ENCODE measurements at regions not wholly inside any gene's neighbourhood (a gene's known extent, or its start where the extent isn't known, plus 50 kb on each side); places are given as distances from the start of the nearest gene placed in this dataset.
"Not testable (repeated sequence)": the region's sequence is repeated elsewhere in the genome, so short reads cannot be mapped to it uniquely, and the experiment has no call there.

DNA sequence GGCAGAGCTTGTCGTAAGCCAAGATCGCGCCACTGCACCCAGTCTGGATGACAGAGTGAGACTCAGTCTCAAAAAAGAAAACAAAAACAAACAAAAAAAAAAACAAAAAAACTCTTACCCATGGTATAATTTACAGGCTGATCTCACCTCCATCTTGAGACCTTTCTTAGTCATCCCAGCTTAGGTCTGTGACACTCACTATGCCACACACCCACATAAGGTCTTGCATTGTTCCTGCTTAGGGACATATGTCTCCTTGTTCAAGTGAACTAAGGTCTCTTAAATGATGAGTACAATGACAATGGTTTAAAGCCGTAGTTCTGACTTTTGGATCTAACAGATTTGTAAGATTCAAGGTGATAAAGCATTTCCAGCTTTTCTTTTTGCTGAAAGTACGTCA lies 360.2 kb upstream of the ARHGEF26 start:
- H3K9me3 ChIP-seq (ENCODE audit: control insufficient read depth in 1 of 2, low read length in 2 of 2): no peaks in the 10 kb centered on the region
- H3K27me3 ChIP-seq (ENCODE audit: low read depth, low read length): no peaks in the 10 kb centered on the region
- no peaks in the 10 kb centered on the region for H3K36me3 ChIP-seq (ENCODE audit: control insufficient read depth in 1 of 2, insufficient read depth in 2 of 2, low read length in 2 of 2)
- H3K4me3 ChIP-seq (ENCODE audit: low read depth in 1 of 2, low read length in 2 of 2): no peak overlapping the region
- peaks cover 0 to 9% of the 10 kb centered on the region in 2 donors for H3K4me1 ChIP-seq (ENCODE audit: control insufficient read depth in 1 of 2, insufficient read depth in 2 of 2, low read length in 2 of 2)
- H3K27ac ChIP-seq (ENCODE audit: low read length): no peak overlapping the region

- H3K9me3 ChIP-seq (ENCODE audit: control insufficient read depth in 1 of 2, low read length in 2 of 2): no peaks in the 10 kb centered on the region
- no peak overlapping the region for H3K27ac ChIP-seq (ENCODE audit: low read length)
- H3K4me3 ChIP-seq (ENCODE audit: low read depth in 1 of 2, low read length in 2 of 2): no peak overlapping the region
- peaks cover 0 to 1% of the 10 kb centered on the region in 2 donors for H3K4me1 ChIP-seq (ENCODE audit: control insufficient read depth in 1 of 2, insufficient read depth in 2 of 2, low read length in 2 of 2)
- no peaks in the 10 kb centered on the region for H3K36me3 ChIP-seq (ENCODE audit: control insufficient read depth in 1 of 2, insufficient read depth in 2 of 2, low read length in 2 of 2)
- no peaks in the 10 kb centered on the region for H3K27me3 ChIP-seq (ENCODE audit: low read depth, low read length)
These were observed 358.6 kb upstream of the ARHGEF26 start for GRCh38 chr3:153762411-153763235.

- Histone ChIP-seq H3K27ac (ENCODE audit: low read length) (no peak overlapping the region), H3K36me3 (ENCODE audit: control insufficient read depth in 1 of 2, insufficient read depth in 2 of 2, low read length in 2 of 2) (no peaks in the 10 kb centered on the region), H3K4me1 (ENCODE audit: control insufficient read depth in 1 of 2, insufficient read depth in 2 of 2, low read length in 2 of 2) (no peaks in the 10 kb centered on the region), H3K27me3 (ENCODE audit: low read depth, low read length) (no peaks in the 10 kb centered on the region), H3K4me3 (ENCODE audit: low read depth in 1 of 2, low read length in 2 of 2) (no peak overlapping the region), H3K9me3 (ENCODE audit: control insufficient read depth in 1 of 2, low read length in 2 of 2) (peaks cover 4 to 5% of the 10 kb centered on the region in 2 donors)
These were observed 353.3 kb upstream of the ARHGEF26 start for GRCh38 chr3:153767601-153768560.

- Histone ChIP-seq H3K36me3 (ENCODE audit: control insufficient read depth in 1 of 2, insufficient read depth in 2 of 2, low read length in 2 of 2) (no peaks in the 10 kb centered on the region), H3K4me3 (ENCODE audit: low read depth in 1 of 2, low read length in 2 of 2) (no peak overlapping the region), H3K27ac (ENCODE audit: low read length) (no peak overlapping the region), H3K27me3 (ENCODE audit: low read depth, low read length) (no peaks in the 10 kb centered on the region), H3K4me1 (ENCODE audit: control insufficient read depth in 1 of 2, insufficient read depth in 2 of 2, low read length in 2 of 2) (no peaks in the 10 kb centered on the region), H3K9me3 (ENCODE audit: control insufficient read depth in 1 of 2, low read length in 2 of 2) (peaks cover 4 to 5% of the 10 kb centered on the region in 2 donors)
These were observed 352.4 kb upstream of the ARHGEF26 start for GRCh38 chr3:153768561-153769469.

DNA sequence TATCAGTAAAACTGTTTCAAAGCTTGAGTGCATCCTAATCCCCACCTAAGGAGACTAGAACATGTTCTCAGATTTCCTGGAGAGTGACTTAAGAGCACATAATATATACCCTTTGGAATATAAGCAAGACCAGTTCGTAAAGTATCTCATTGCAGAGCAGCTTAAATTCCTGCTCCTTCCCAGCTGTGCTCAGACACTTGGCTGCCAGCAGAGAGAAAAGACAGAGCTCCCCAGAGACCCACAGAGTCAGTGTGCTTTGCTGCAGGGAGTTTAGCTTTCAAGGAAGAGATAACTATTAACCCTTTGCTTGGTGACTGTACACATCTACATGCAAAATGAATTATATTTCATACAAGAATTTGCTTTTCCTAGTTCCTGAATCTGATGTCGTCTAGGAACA lies 338.1 kb upstream of the ARHGEF26 start:
- Histone ChIP-seq H3K27ac (ENCODE audit: low read length) (no peak overlapping the region), H3K36me3 (ENCODE audit: control insufficient read depth in 1 of 2, insufficient read depth in 2 of 2, low read length in 2 of 2) (no peaks in the 10 kb centered on the region), H3K4me3 (ENCODE audit: low read depth in 1 of 2, low read length in 2 of 2) (no peak overlapping the region), H3K9me3 (ENCODE audit: control insufficient read depth in 1 of 2, low read length in 2 of 2) (no peaks in the 10 kb centered on the region), H3K27me3 (ENCODE audit: low read depth, low read length) (no peaks in the 10 kb centered on the region), H3K4me1 (ENCODE audit: control insufficient read depth in 1 of 2, insufficient read depth in 2 of 2, low read length in 2 of 2) (peaks cover 0 to 26% of the 10 kb centered on the region in 2 donors)

- Histone ChIP-seq H3K27ac (ENCODE audit: low read length) (no peak overlapping the region), H3K4me3 (ENCODE audit: low read depth in 1 of 2, low read length in 2 of 2) (no peak overlapping the region), H3K27me3 (ENCODE audit: low read depth, low read length) (no peaks in the 10 kb centered on the region), H3K4me1 (ENCODE audit: control insufficient read depth in 1 of 2, insufficient read depth in 2 of 2, low read length in 2 of 2) (peaks cover 0 to 26% of the 10 kb centered on the region in 2 donors), H3K36me3 (ENCODE audit: control insufficient read depth in 1 of 2, insufficient read depth in 2 of 2, low read length in 2 of 2) (no peaks in the 10 kb centered on the region), H3K9me3 (ENCODE audit: control insufficient read depth in 1 of 2, low read length in 2 of 2) (no peaks in the 10 kb centered on the region)
These were observed 337.3 kb upstream of the ARHGEF26 start for GRCh38 chr3:153783741-153784480.

DNA sequence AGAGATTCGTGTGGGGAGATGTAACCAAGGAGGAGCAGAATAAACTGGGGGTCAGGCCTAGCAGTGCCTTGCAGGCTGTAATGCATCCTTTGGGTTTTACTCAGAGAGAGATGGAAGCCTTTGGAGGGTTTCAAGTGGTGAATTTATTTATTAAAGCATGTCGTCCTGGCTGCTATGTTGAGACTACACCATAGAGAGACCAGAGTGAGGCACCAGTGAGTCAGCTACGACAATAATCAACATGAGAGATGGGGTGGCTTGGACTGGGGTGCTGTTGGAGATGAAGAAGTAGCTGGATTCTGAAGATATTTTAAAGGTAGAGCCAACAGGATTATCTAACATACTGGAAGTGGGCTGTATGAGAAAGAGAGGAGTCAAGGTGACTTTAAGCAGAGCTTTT lies 335.3 kb upstream of the ARHGEF26 start:
- Histone ChIP-seq H3K4me1 (ENCODE audit: control insufficient read depth in 1 of 2, insufficient read depth in 2 of 2, low read length in 2 of 2) (peaks cover 0 to 26% of the 10 kb centered on the region in 2 donors), H3K36me3 (ENCODE audit: control insufficient read depth in 1 of 2, insufficient read depth in 2 of 2, low read length in 2 of 2) (no peaks in the 10 kb centered on the region), H3K9me3 (ENCODE audit: control insufficient read depth in 1 of 2, low read length in 2 of 2) (no peaks in the 10 kb centered on the region), H3K4me3 (ENCODE audit: low read depth in 1 of 2, low read length in 2 of 2) (no peak overlapping the region), H3K27me3 (ENCODE audit: low read depth, low read length) (no peaks in the 10 kb centered on the region), H3K27ac (ENCODE audit: low read length) (no peak overlapping the region)

DNA sequence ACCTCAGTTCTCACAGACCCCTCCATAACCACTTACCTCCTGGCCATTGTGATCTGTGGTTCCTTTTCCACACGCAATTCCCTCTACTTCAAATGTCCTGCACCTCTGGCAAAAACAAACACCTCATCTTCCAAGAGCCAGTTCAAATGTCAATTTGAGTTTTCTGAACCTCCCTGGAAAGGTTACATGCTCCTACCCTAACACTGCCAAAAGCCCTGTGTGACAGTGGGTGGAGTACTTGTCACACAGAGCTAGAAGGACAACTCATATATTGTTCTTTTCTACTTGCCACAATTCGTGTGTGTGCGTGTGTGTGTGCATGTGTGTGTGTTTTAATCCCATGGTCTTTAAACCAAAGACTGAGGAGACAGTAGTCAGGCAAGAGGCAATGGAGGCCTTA lies 331.8 kb upstream of the ARHGEF26 start:
- peaks cover 0 to 5% of the 10 kb centered on the region in 2 donors for H3K4me1 ChIP-seq (ENCODE audit: control insufficient read depth in 1 of 2, insufficient read depth in 2 of 2, low read length in 2 of 2)
- no peaks in the 10 kb centered on the region for H3K36me3 ChIP-seq (ENCODE audit: control insufficient read depth in 1 of 2, insufficient read depth in 2 of 2, low read length in 2 of 2)
- no peaks in the 10 kb centered on the region for H3K27me3 ChIP-seq (ENCODE audit: low read depth, low read length)
- no peak overlapping the region for H3K4me3 ChIP-seq (ENCODE audit: low read depth in 1 of 2, low read length in 2 of 2)
- H3K9me3 ChIP-seq (ENCODE audit: control insufficient read depth in 1 of 2, low read length in 2 of 2): no peaks in the 10 kb centered on the region
- no peak overlapping the region for H3K27ac ChIP-seq (ENCODE audit: low read length)

- not testable (repeated sequence) for H3K27ac ChIP-seq (ENCODE audit: low read length); H3K4me3 ChIP-seq (ENCODE audit: low read depth in 1 of 2, low read length in 2 of 2); H3K4me1 ChIP-seq (ENCODE audit: control insufficient read depth in 1 of 2, insufficient read depth in 2 of 2, low read length in 2 of 2); H3K36me3 ChIP-seq (ENCODE audit: control insufficient read depth in 1 of 2, insufficient read depth in 2 of 2, low read length in 2 of 2); H3K27me3 ChIP-seq (ENCODE audit: low read depth, low read length); H3K9me3 ChIP-seq (ENCODE audit: control insufficient read depth in 1 of 2, low read length in 2 of 2)
These were observed 324.1 kb upstream of the ARHGEF26 start for GRCh38 chr3:153797056-153797455.

DNA sequence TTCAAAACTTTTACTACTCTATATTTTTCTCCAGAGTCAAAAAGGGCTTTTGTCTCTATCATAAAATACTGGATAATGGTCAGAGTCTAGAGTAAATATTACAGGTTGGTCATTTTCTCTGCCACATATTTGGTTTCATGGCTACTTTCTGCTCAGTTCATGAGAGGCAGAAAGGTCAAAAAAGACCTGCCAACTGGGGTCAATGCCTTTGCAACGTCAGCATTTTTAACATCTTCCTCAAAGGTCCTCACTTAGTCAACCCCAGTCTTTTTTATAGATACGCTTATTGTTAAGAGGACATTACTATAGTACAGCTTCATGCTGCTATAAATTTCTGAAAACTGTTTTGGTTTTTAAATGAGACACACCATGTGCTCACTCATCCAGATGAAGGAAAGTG lies 312.1 kb upstream of the ARHGEF26 start:
- H3K9me3 ChIP-seq (ENCODE audit: control insufficient read depth in 1 of 2, low read length in 2 of 2): no peaks in the 10 kb centered on the region
- H3K4me1 ChIP-seq (ENCODE audit: control insufficient read depth in 1 of 2, insufficient read depth in 2 of 2, low read length in 2 of 2): no peaks in the 10 kb centered on the region
- no peaks in the 10 kb centered on the region for H3K27me3 ChIP-seq (ENCODE audit: low read depth, low read length)
- no peak overlapping the region for H3K27ac ChIP-seq (ENCODE audit: low read length)
- no peak overlapping the region for H3K4me3 ChIP-seq (ENCODE audit: low read depth in 1 of 2, low read length in 2 of 2)
- H3K36me3 ChIP-seq (ENCODE audit: control insufficient read depth in 1 of 2, insufficient read depth in 2 of 2, low read length in 2 of 2): no peaks in the 10 kb centered on the region

Data from muscle layer of duodenum (tissue), 2 donors.